GM12878 (cell line): ENCODE measurements at regions not wholly inside any gene's neighbourhood (a gene's known extent, or its start where the extent isn't known, plus 50 kb on each side); places are given as distances from the start of the nearest gene placed in this dataset.

Source experiments
- BCL11A ChIP-seq: IDR thresholded peaks from 2 replicates; pipeline ENCODE4 v1.6.1; 2011; ENCODE audit warnings: low read depth, low read length
- JUNB ChIP-seq: IDR thresholded peaks from 2 replicates; pipeline ENCODE4 v1.6.1; 2016; ENCODE audit warnings: antibody characterized with exemption, mild to moderate bottlenecking
- NFYB ChIP-seq: IDR thresholded peaks from 2 replicates; pipeline ENCODE4 v1.6.1; 2011; ENCODE audit warnings: low read depth, mild to moderate bottlenecking, low read length, improper control_type of control experiment, moderate library complexity; ENCODE audit not compliant: insufficient read depth
- PAX5 ChIP-seq: IDR thresholded peaks from 2 replicates; pipeline ENCODE4 v1.6.1; 2011; ENCODE audit warnings: low read depth, low read length, borderline replicate concordance
- PAX8 ChIP-seq: fragments of 450-650 bp; IDR thresholded peaks from 2 replicates; pipeline ENCODE4 v1.6.1; 2017; ENCODE audit warnings: mild to moderate bottlenecking, moderate library complexity
- POLR2A ChIP-seq: IDR thresholded peaks from 2 replicates; pipeline ENCODE4 v1.6.1; 2011; ENCODE audit warnings: low read depth, mild to moderate bottlenecking, low read length
- POLR2AphosphoS5 ChIP-seq: IDR thresholded peaks from 2 replicates; pipeline ENCODE4 v1.6.1; 2011; ENCODE audit warnings: mild to moderate bottlenecking, low read length, inconsistent platforms
- SPI1 ChIP-seq: IDR thresholded peaks from 2 replicates; pipeline ENCODE4 v1.6.1; 2011; ENCODE audit warnings: low read depth, mild to moderate bottlenecking, low read length, moderate library complexity, borderline replicate concordance; ENCODE audit not compliant: insufficient read depth
- TAF1 ChIP-seq: IDR thresholded peaks from 2 replicates; pipeline ENCODE4 v1.6.1; 2011; ENCODE audit warnings: mild to moderate bottlenecking, low read depth, low read length, borderline replicate concordance
- TF ChIP-seq, protein P1 (sequence below): IDR thresholded peaks from 2 replicates; pipeline ENCODE4 v1.6.1; 2011; ENCODE audit warnings: low read depth, low read length, improper control_type of control experiment, borderline replicate concordance
- TF ChIP-seq, protein P2 (sequence below): IDR thresholded peaks from 2 replicates; pipeline ENCODE4 v1.6.1; 2012; ENCODE audit warnings: mild to moderate bottlenecking, low read depth, low read length
- TF ChIP-seq, protein P3 (sequence below): IDR thresholded peaks from 2 replicates; pipeline ENCODE4 v1.6.1; 2012; ENCODE audit warnings: low read depth, low read length, improper control_type of control experiment
- TF ChIP-seq, protein P4 (sequence below): IDR thresholded peaks from 2 replicates; pipeline ENCODE4 v1.6.1; 2012; ENCODE audit warnings: low read depth, low read length, improper control_type of control experiment

DNA sequence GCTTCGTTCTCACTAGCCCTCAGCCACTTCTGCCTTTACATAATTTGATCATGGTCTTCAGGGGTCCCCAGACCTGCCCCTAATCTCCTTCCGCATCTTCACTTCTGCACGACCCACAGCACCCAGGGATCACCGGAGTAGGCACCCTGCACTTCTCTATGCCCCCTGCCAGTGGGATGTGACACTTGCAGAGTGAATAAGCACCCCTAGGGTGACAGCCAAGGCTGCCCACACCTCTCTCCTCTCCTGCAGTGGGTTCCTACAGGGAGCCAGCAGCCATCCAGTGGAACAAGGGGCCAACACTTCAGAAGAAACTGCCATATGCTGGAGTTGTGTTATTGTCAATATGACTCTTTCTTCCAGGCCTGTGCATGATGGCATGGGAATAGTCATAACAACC, 58.0 kb upstream of the CTPS1 start:
- TF ChIP-seq, protein P1, sequence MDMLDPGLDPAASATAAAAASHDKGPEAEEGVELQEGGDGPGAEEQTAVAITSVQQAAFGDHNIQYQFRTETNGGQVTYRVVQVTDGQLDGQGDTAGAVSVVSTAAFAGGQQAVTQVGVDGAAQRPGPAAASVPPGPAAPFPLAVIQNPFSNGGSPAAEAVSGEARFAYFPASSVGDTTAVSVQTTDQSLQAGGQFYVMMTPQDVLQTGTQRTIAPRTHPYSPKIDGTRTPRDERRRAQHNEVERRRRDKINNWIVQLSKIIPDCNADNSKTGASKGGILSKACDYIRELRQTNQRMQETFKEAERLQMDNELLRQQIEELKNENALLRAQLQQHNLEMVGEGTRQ = no peak
- no peak for TF ChIP-seq PAX8
- TF ChIP-seq, protein P2, sequence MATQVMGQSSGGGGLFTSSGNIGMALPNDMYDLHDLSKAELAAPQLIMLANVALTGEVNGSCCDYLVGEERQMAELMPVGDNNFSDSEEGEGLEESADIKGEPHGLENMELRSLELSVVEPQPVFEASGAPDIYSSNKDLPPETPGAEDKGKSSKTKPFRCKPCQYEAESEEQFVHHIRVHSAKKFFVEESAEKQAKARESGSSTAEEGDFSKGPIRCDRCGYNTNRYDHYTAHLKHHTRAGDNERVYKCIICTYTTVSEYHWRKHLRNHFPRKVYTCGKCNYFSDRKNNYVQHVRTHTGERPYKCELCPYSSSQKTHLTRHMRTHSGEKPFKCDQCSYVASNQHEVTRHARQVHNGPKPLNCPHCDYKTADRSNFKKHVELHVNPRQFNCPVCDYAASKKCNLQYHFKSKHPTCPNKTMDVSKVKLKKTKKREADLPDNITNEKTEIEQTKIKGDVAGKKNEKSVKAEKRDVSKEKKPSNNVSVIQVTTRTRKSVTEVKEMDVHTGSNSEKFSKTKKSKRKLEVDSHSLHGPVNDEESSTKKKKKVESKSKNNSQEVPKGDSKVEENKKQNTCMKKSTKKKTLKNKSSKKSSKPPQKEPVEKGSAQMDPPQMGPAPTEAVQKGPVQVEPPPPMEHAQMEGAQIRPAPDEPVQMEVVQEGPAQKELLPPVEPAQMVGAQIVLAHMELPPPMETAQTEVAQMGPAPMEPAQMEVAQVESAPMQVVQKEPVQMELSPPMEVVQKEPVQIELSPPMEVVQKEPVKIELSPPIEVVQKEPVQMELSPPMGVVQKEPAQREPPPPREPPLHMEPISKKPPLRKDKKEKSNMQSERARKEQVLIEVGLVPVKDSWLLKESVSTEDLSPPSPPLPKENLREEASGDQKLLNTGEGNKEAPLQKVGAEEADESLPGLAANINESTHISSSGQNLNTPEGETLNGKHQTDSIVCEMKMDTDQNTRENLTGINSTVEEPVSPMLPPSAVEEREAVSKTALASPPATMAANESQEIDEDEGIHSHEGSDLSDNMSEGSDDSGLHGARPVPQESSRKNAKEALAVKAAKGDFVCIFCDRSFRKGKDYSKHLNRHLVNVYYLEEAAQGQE = no peak
- TF ChIP-seq PAX5 = no peak
- TF ChIP-seq BCL11A = no peak
- no peak for TF ChIP-seq NFYB
- no peak for TF ChIP-seq TAF1
- no peak for TF ChIP-seq POLR2A
- TF ChIP-seq, protein P3, sequence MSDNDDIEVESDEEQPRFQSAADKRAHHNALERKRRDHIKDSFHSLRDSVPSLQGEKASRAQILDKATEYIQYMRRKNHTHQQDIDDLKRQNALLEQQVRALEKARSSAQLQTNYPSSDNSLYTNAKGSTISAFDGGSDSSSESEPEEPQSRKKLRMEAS = no peak
- no peak for TF ChIP-seq POLR2AphosphoS5
- TF ChIP-seq SPI1 = no peak
- TF ChIP-seq, protein P4, sequence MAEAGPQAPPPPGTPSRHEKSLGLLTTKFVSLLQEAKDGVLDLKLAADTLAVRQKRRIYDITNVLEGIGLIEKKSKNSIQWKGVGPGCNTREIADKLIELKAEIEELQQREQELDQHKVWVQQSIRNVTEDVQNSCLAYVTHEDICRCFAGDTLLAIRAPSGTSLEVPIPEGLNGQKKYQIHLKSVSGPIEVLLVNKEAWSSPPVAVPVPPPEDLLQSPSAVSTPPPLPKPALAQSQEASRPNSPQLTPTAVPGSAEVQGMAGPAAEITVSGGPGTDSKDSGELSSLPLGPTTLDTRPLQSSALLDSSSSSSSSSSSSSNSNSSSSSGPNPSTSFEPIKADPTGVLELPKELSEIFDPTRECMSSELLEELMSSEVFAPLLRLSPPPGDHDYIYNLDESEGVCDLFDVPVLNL = no peak
- TF ChIP-seq JUNB = no peak
